ENCODE measurements at regions not wholly inside any gene's neighbourhood (a gene's known extent, or its start where the extent isn't known, plus 50 kb on each side); places are given as distances from the start of the nearest gene placed in this dataset.

DNA sequence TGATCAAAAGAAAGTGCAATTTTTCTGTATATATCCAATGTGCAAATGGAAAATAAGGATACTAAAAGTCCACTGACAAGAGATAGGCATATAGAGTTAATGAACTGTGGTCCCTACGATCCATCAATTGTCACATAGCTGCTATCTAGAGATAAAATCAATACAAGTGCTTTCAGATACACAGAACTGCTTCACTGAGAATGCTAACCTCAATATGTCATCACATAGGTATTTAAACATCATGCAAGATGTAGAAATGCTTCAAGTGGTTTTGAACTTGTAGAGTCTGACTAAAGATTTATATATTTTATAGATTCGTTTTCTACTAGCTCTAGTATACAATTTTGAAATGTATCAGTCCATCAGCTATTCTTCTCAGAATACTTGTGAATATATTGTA lies 1604.7 kb downstream of the PLA2G4A start:
- DNase-seq = no peak

DNA sequence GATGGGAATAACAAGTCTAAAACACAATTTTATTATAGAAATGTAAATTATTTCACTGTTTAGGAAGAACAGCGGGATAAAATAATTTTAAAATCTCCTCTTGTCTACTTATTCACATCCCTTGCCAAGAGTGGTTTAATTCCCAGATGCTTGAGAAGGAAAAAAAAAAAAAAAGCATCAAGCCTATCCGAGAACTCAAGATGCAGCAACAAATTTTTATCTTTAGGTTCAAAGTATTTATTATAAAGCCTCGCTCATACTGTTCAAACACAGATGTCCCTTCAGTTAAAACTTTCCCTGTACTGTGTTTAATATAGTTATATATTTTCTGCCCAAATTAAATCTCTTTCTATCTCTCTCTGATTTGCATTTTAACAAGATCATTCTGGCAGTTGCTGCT lies 1615.8 kb downstream of the PLA2G4A start:
- no peak for DNase-seq

DNA sequence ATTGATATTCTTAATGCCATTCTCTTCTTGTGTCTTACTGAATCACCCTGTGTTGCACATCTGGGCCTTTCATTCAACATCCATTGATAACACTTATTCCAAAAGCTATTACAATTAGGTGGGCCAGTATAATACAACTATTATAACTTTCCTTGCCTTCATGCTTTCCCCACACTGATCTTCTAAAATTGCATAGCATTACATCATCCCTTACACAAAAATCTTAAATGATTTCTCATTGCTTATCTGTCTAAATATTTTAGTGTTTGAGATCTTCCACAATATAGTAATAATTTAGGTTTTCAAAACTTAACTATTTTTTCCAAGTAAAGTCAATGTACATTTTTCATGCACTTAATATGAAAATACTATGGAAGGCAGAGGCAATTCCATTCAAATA lies 1634.1 kb downstream of the PLA2G4A start:
- DNase-seq = no peak

DNA sequence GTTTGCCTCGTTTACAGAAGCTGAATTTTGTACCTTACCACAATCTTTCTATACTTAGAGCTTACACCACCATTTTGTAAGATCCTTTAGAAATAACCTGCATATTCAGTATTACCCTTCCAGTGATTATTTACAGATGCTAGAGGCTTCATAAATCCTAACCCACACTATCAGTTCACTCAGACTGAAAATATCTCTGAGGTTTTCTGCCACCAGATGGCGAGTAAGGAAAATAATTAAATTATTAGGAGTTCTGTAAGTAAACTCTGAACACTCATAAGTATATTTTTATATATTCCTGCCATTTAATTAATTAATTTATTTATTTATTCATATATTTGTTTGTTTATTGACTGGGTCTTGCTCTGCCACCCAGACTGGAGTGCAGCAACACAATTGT lies 1635.2 kb downstream of the PLA2G4A start:
- no peak for DNase-seq

DNA sequence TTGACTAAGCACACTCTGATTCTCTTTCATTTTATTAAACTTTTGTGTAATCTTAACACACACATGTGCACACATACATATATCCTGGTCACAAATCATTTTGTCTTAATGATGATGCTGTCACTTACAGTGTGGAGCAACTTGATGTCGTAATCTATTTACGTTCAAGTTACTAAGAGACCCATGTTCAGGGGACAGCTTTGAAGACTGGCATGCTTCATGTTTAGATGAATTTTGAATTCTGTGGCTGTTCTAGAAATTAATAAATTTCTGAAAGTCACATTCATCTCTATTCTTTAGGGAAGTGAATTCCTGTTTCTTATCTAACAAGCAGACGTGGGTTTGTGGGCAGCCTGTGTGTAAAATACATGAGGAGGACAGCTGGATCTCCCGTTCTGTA lies 1637.8 kb downstream of the PLA2G4A start:
- DNase-seq = no peak

DNA sequence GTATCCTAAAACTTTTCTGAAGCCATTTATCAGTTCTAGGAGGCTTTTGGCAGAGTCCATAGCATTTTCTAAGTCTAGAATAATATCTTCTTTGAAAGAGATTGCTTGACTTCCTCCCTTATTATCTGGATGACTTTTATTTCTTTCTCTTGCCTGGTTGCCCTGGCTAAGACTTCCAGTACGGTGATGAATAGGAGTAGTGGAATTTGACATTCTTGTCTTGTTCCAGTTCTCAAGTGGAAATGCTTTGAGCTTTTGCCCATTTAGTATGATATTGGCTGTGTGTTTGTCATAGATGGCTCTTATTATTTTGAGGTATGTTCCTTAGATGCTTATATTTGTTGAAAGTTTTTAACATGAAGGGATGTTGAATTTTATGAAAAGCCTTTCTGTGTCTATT lies 1647.9 kb downstream of the PLA2G4A start:
- no peak for DNase-seq

DNA sequence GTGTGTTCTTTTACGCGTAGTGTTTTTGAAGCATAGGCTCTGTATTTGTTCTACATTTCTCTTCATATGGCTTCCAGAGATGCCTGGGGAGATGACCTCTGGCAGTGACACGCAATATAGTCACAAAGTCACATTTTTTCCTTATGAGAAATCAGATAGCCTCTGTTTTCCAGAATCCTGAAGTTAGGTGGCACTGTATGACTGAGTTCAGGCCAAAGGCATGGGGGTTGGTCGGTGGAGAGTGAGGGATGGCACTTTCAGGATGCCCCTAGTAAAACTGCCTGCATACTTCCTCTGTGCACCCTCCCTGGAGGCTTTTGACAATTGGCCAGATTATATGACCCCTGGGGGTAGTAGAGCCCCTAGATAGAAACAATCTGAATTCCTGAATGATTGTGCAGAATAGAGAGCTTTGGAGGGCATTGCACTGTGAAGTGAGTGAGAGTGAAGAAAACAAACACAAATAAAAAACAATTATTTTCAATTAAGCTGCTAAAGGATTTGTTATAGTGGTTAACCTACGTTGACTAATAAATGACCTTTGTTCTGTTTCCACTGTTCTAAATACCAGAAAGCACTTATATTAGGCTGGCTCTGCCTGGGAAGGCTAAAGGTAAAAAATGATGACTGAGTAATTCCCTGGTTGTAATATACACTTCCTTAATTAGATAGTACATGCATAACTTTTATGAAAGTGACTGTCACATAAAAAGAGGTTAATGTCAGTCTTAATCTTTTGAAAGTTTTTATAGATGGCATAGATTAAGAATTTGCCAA lies 1660.8 kb downstream of the PLA2G4A start:
- DNase-seq = no peak

DNA sequence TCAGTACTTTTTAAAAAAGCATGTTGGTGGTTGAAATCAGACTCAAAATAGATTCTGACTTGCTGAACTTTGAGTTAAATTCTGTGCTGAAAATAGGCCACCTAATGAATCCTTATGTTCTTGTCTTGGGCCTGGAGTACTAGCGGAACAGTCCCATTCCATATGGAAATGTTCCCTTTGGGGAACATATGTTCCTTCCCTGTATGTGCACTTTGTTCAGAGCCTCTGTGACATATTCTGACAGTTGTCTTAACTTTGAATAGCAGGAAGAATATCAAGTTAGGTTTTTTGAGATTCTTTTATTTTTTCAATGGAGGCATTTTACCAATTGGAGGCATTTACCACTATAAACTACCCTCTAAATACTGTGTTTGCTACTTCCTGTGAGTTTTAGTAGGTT lies 1667.8 kb downstream of the PLA2G4A start:
- no peak for DNase-seq

DNA sequence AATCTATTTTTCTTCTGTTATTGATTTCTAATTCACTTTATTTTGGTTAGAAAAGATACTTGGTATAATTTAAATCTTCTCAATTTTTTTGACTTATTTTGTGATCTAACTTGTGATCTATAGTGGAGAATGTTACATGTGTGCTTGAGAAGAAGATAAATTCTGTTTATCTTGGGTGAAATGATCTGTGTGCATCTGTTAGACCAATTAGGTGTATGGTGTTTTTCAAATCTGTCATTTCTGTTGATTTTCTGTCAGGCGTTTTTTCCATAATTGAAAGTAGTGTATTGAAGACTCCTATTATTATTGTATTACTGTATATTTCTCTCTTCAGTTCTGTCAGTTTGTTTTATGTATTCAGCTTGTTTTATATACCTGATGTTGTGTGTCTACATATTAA lies 1668.3 kb downstream of the PLA2G4A start:
- DNase-seq = no peak

DNA sequence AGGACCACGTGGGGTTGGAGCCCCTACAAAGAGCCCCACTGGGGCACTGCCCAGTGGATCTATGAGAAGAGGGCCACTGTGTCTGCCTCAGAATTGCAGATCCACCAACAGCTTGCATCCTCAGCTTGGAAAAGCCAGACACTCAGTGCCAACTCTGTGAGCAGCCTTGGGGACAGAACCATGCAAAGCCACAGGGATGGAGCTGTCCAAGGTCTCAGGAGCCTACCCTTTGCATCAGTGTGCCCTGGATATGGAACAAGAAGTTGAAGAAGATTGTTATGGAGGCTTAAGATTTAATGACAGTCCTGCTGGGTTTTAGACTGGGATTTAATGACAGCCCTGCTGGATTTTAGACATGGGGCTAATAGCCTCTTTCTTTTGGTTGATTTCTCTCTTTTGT lies 1670.9 kb downstream of the PLA2G4A start:
- no peak for DNase-seq

DNA sequence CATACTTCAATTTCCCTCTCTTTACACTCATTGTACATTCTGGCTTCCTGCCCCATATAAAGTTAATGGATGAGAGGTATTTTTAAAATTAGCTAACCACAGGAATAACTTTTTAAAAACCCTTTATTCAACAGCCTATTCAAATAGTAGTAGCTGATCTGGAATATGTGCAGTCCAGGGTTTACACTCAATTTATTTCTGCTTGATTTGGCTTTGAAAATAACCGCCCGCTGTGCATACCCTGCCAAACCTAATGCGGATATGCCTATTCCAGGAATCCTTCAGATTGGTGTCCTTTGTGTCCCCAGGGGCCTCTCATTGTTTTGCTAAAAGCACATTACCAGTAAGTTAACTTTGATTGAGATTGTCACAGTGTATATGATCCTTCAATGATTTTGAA lies 1686.2 kb downstream of the PLA2G4A start:
- no peak for DNase-seq

DNA sequence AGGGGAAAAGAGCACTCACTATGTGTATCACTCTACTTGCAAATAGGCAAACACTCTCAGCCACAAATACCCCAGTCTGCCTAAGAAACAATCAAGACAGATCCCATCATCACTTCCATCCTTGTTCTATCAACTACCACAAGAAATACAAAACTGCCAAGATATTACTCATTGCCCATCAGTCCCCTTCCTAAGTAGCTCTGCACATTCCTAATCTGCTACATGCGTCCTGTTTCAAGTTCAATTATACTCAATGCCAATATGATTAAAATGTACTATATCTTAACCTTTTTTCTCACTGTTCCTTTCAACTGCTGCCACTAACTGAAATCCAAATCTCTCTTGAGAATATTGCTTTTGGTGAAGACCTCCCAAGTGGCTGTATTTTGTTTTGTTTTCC lies 1688.4 kb downstream of the PLA2G4A start:
- DNase-seq = no peak

DNA sequence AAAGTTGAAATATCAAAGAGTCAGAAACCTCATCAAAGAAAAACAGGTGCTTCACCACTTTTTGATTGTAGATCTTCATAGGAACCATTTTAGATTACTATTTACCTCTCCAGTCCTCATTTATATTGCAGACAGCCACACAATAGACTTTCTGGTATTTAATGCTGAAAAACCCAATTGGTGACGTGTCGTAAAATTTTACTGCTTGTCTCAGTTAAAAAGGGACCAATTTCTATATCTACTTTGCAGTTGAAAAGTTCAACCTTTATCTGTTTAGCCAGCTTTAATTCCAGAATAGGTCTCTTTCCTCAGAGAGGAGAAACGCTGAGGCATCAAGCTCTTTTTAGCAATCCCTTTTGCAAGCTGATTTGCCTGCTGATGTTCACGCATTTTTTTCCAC lies 1722.4 kb downstream of the PLA2G4A start:
- no peak for DNase-seq

DNA sequence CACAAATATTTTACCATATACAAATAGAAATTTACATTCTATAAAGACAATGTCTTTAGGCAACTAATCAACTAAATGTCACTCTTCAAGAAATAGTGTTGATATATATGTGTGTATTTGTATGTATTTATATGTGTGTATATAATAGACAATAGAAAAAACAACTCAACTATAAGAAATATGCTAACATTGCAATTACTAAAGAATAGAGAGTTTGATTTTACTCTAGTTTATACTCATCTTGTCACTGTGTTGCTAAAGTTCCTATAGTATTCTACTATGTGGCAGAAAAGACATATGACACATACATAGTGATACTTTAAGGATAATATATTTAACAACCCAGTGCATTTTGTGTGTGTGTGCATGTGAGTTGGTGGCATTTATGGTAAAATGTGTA lies 1728.3 kb downstream of the PLA2G4A start:
- DNase-seq = no peak

DNA sequence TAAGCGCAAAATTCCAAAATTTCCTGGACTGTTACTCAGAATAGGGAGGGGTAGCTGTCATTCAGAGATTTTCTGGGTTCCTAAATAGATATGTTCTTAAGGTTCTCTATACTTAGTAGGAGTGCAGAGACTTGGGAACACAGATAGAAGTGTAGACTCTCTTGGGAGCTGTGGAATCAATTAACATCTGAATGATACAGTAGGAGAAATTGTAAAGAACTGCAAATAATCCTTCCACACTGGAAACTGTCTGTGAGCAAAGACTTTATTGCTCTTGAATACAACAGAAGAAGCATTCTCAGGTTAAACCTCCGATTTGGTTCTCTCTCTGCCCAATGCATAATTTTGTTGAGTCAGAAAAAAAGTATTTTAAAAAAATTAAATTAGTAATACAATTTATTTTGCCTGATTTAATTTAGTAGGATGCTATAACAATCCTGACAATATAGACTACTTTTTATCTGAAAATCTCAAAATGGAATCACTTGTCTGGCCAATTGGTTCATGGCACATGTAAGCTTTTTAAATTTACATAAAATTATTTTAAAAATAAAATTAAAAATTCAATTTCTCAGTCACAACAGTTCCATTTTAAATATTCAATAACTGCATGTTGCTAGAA lies 1754.3 kb downstream of the PLA2G4A start:
- DNase-seq = no peak

DNA sequence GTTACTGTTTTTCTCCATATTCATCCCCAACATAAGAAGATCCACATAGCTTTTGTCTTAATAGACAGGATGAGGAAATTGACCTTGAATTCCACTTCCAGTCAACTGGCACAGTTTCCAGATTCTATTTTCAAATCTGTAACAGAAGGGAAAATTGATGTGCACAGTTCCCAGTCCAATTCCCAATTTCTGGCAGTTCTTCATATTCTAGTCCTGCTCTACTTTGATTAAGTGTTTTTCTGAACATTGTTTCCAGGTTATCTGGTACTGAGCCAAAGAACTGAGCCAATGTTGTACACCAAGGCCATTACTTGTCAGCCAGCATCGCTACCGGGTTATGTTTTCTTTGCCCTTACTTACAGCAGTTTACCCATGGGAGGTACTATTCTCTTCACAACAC lies 1755.4 kb downstream of the PLA2G4A start:
- no peak for DNase-seq

DNA sequence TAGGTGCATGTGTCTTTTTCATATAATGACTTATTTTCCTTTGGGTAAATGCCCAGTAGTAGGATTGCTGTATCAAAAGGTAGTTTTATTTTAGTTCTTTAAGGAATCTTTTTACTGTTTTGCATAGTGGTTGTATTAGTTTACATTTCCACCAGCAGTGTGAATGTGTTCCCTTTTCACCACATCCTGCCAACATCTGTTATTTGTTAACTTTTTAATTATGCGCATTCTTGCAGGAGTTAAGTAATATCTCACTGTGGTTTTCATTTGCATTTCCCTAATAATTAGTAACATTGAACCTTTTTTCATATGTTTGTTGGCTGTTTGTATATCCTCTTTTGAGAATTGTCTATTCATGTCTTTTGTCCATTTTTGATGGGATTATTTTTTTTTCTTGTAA lies 1761.9 kb downstream of the PLA2G4A start:
- DNase-seq = no peak

DNA sequence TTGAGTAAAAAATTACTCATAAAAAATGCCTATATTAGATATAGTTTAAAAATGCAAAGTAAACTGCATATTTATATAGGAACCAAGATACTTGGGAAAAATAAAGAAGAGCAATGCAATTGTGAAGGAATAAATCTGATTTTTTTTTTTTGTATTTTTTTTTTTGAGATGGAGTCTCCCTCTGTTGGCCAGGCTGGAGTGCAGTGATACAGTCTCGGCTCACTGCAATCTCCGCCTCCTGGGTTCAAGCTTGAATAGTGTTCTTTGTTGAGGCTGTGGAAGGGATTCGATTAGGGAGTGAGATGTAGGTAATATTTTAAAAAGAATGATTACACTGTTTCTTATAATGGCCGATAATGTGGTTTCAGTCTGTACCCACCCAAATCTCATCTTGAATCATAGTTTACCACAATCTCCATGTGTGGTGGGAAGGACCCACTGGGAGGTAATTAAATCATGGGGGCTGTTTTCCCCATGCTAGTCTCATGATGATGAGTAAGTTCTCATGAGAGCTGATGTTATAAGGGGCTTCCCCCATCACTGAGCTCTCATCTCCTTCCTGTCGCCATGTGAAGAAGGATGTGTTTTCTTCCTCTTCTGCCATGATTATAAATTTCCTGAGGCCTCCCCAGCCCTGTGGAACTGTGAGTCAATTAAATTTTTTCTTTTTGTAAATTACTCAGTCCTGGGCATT lies 1765.9 kb downstream of the PLA2G4A start:
- DNase-seq = no peak

DNA sequence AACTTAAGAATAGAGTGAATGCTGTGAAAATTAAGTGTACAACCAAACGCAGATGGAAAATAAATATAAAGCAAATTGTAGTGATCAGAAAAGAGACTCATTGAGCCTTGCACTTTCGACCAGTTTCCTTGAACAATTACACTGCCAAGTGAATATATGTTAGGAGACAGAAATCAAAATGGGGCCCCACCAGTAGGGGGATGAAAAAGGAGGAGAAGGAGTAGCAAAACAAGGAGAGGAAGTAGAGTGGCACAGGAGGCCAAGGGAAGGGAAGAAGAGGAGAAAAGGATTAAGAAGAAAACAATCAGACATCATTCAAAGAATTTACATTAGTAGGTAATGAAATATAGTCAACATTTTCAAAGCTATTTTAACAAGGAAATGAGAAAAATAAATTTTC lies 1770.6 kb downstream of the PLA2G4A start:
- DNase-seq = no peak

DNA sequence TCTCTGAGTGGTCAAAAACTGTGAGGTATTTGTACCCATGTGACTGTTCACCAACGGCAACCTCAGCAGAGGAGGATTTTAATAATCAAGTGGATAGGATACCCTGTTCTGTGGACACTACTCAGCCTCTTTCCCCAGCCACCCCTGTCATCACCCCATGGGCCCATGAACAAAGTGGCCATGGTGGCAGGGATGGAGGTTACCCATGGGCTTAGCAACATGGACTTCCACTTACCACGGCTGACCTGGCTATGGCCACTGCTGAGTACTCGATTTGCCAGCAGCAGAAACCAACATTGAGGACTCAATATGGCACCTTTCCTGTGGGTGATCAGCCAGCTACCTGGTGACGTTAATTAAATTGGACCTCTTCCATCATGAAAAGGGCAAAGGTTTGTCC lies 1782.7 kb downstream of the PLA2G4A start:
- no peak for DNase-seq

DNA sequence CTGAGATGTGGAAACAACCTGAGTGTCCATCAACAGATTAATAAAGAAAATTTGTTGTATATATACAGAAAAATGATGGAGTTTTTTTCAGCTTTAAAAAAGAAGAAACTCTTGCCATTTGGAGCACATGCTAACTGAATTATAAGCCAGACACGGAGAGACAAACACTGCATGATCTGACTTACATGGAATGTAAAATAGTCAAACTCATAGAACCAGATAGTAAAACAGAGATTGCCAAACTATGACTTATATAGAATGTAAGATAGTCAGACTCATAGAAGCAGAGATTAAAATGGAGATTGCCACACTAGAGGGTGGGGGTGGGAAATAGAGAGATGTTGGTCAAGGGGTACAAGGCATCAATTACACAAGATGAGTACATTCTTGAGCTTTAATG lies 1786.6 kb downstream of the PLA2G4A start:
- DNase-seq = no peak

DNA sequence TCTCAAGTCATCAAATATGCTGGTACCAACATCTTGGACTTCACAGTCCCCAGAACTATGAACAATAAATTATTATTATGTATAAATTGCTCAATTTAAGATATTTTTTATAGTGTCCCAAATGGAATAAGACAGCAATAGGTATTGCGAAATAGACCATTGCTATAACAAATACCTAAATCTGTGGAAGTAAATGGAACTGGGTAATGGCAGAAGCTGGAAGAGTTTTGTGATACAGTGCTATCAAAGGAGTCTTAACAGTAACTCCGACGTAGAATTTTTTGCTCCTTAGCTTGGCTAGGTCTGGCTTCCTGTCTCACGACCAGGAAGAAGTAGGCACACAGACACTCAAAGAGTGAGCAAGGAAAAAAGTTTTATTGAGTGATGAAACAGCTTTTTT lies 1791.5 kb downstream of the PLA2G4A start:
- DNase-seq = no peak

DNA sequence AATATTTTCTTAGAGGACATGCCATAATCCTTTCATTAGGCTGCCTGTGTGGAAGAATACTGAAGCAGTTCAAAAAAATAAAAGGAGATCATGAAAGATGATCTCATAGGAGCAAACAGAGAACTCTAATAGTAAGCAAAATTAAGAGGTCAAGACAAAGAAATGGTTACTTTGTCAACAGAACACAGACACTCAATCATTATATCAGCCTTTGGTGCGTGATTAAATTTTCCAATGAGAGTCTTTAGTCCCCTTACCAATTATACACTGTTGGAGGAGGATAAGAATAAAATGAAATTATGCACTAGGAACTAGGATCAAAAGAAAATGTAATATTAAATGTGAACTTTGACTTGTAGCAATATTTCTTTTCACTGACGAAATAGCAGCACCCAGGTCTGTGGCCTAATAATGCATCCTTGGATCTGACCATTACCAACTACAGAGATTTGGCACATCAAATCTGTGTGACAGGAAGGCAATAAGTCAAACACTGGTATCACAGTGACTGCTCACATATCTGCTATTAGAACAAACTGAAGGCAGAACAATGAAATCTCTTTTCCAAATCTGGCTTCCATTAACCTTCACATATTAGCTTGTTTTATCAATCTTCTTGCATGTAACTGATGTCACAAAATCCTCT lies 1812.9 kb downstream of the PLA2G4A start:
- no peak for DNase-seq

All from skin of body (tissue), 1 donor.